Heart left ventricle (tissue), 16 donors: ENCODE measurements at regions not wholly inside any gene's neighbourhood (a gene's known extent, or its start where the extent isn't known, plus 50 kb on each side); places are given as distances from the start of the nearest gene placed in this dataset.

ENCODE experiments used
- ATAC-seq, 4 donors: fragments of 200-7000 bp; cut with Tn5 transposase; one replicate each; pipeline ENCODE4 v1.9.1; 2020 to 2022; ENCODE audit warnings: moderate library complexity in 4 of 4, mild to moderate bottlenecking in 3 of 4, moderate number of reproducible peaks in 1 of 4
- DNase-seq, 5 donors: peaks; one replicate each; pipeline ENCODE4 v3.0.0-alpha.2; 2020
- H3K27ac ChIP-seq, 12 donors: fragments of 200-600 bp; sonication (generic) in 4 of 12; one replicate each; pipeline versions ENCODE4 v1.5.0 to v1.8.0; 2016 to 2022; ENCODE audit warnings: mild to moderate bottlenecking in 2 of 12
- H3K27me3 ChIP-seq, 9 donors: fragments of 200-600 bp; sonication (generic) in 2 of 9; one replicate each; pipeline versions ENCODE4 v1.5.1 to v1.8.0; 2016 to 2022; ENCODE audit warnings: mild to moderate bottlenecking in 3 of 9
- H3K36me3 ChIP-seq, 9 donors: fragments of 200-600 bp; sonication (generic) in 2 of 9; one replicate each; pipeline versions ENCODE4 v1.5.0 to v1.8.0; 2018 to 2022; ENCODE audit warnings: mild to moderate bottlenecking in 2 of 9
- H3K4me1 ChIP-seq, 12 donors: fragments of 200-600 bp; sonication (generic) in 4 of 12; one replicate each; pipeline versions ENCODE4 v1.5.0 to v1.8.0; 2016 to 2022; ENCODE audit warnings: mild to moderate bottlenecking in 3 of 12
- H3K4me3 ChIP-seq, 12 donors: fragments of 200-600 bp; sonication (generic) in 4 of 12; one replicate each; pipeline versions ENCODE4 v1.5.0 to v1.8.0; 2017 to 2022; ENCODE audit warnings: mild to moderate bottlenecking in 9 of 12, moderate library complexity in 4 of 12
- H3K9me3 ChIP-seq, 12 donors: fragments of 200-600 bp; sonication (generic) in 4 of 12; one replicate each; pipeline versions ENCODE4 v1.5.0 to v1.8.0; 2016 to 2022; ENCODE audit warnings: mild to moderate bottlenecking in 1 of 12
- CTCF ChIP-seq, 12 donors: fragments of 200-600 bp; sonication (generic) in 4 of 12; IDR thresholded peaks; one replicate each; pipeline versions ENCODE4 v1.5.0 to v1.8.0; 2018 to 2022; ENCODE audit warnings: antibody characterized with exemption in 12 of 12, mild to moderate bottlenecking in 5 of 12
- POLR2A ChIP-seq, 2 donors: fragments of 450-650 bp; IDR thresholded peaks; one replicate each; pipeline ENCODE4 v1.6.1; 2017; ENCODE audit warnings: antibody characterized with exemption in 2 of 2, mild to moderate bottlenecking in 2 of 2, moderate library complexity in 2 of 2
- WGBS, 4 donors: extraction: QIAGEN DNeasy Blood & Tissue Kit in 2 of 4; methylation state at CpG; one replicate each; pipeline versions ENCODE4 v1.1.5 to v1.1.7; 2013 to 2018; 5-methylcytosine and 5-hydroxymethylcytosine counted together
- intact Hi-C, 10 donors: fragments of 100-400 bp; cut with DNase I; formaldehyde crosslinking; loops; one replicate each; pipeline versions ENCODE4 v1.11.1 to v1.14.2; 2022
- donor health status: ischemic (EF 13 %, LVEDD 7.1; RV severe dilation, severe dysfunction).
- donor health status: healthy with polysubstance abuse.
- donor health status: DM: no; HTN: yes; CAD: no.
- donor health status: DM: no; HTN: no; CAD: no.
- donor health status: ischemic (EF 25% LVEDD 6.9; RV normal size, moderate dysfunction).
- donor health status: ischemic (EF 25% LVEDD 5.7; RV mildly dilated, moderate dysfunction).
- donor health status: healthy.
- donor health status: DM: yes; HTN: yes; CAD: no.
- donor health status: ischemic (EF 35%, LVEDD 5.7; RV mildly dilated, moderate dysfunction).
- donor health status: nonischemic (EF 11% LVEDD 7.7; RV severe dilation, severe dysfunction).
- donor health status: DM: yes; HTN: yes; CAD: no.
- donor health status: PGD.
- donor health status: ischemic (EF 29% LVEDD 5.4; RV normal size, mild dysfunction).
- donor health status: nonischemic (EF 23%, LVEDD 6.1; RV moderate dilation, normal function).

GRCh38 chr3:72370947-72371346, 477.3 kb downstream of the SHQ1 start:
- Histone ChIP-seq H3K4me3 (no peak overlapping the region), H3K27me3 (no peaks in the 10 kb centered on the region), H3K9me3 (no peaks in the 10 kb centered on the region), H3K36me3 (peaks cover 0 to 4% (median 0%) of the 10 kb centered on the region in 9 donors), H3K4me1 (peaks cover 0 to 11% (median 0%) of the 10 kb centered on the region in 12 donors), H3K27ac (no peak overlapping the region)
- DNase-seq (no peak), ATAC-seq (no peak)
- TF ChIP-seq CTCF (IDR thresholded peaks at IDR 0.05) (no peak), POLR2A (IDR thresholded peaks at IDR 0.05) (no peak)
- intact Hi-C loops = no loop called here
- WGBS, 4 donors = 87 to 90% (median 89%) methylated on average over 11 of the region's 11 CpGs

- Histone ChIP-seq H3K9me3 (no peaks in the 10 kb centered on the region), H3K27me3 (no peaks in the 10 kb centered on the region), H3K27ac (no peak overlapping the region), H3K4me1 (no peaks in the 10 kb centered on the region), H3K36me3 (no peaks in the 10 kb centered on the region), H3K4me3 (no peak overlapping the region)
- DNase-seq = no peak
- 87 to 98% (median 94%) methylated on average over 6 of the region's 6 CpGs for WGBS, 4 donors
- no peak for ATAC-seq
- no peak for TF ChIP-seq CTCF (IDR thresholded peaks at IDR 0.05)
- TF ChIP-seq POLR2A (IDR thresholded peaks at IDR 0.05) = no peak
- intact Hi-C loops = no loop called here
Observed at GRCh38 chr3:72369681-72370080, 478.6 kb downstream of the SHQ1 start.

- no peak for DNase-seq
- no peak overlapping the region for H3K4me3 ChIP-seq
- no peak overlapping the region for H3K27ac ChIP-seq
- no peaks in the 10 kb centered on the region for H3K4me1 ChIP-seq
- intact Hi-C loops = no loop called here
- no peak for ATAC-seq
- H3K9me3 ChIP-seq = no peaks in the 10 kb centered on the region
- H3K36me3 ChIP-seq = no peaks in the 10 kb centered on the region
- TF ChIP-seq CTCF (IDR thresholded peaks at IDR 0.05) = no peak
- no peak for TF ChIP-seq POLR2A (IDR thresholded peaks at IDR 0.05)
- 81 to 88% (median 87%) methylated on average over 11 to 12 of the region's 12 CpGs for WGBS, 4 donors
- H3K27me3 ChIP-seq = no peaks in the 10 kb centered on the region
Observed at GRCh38 chr3:72368331-72368975, 479.8 kb downstream of the SHQ1 start.

- no peak for TF ChIP-seq CTCF (IDR thresholded peaks at IDR 0.05)
- TF ChIP-seq POLR2A (IDR thresholded peaks at IDR 0.05) = no peak
- no peak for DNase-seq
- no peaks in the 10 kb centered on the region for H3K9me3 ChIP-seq
- no peak for ATAC-seq
- no peak overlapping the region for H3K27ac ChIP-seq
- no peaks in the 10 kb centered on the region for H3K27me3 ChIP-seq
- H3K36me3 ChIP-seq = no peaks in the 10 kb centered on the region
- H3K4me1 ChIP-seq = peaks cover 0 to 7% (median 0%) of the 10 kb centered on the region in 12 donors
- intact Hi-C loops = no loop called here
- WGBS, 4 donors = 56 to 66% (median 63%) methylated on average over 2 of the region's 2 CpGs
- H3K4me3 ChIP-seq = no peak overlapping the region
Observed at GRCh38 chr3:72361990-72362389, 486.3 kb downstream of the SHQ1 start.
